ENCODE measurements at regions not wholly inside any gene's neighbourhood (a gene's known extent, or its start where the extent isn't known, plus 50 kb on each side); places are given as distances from the start of the nearest gene placed in this dataset.

DNA sequence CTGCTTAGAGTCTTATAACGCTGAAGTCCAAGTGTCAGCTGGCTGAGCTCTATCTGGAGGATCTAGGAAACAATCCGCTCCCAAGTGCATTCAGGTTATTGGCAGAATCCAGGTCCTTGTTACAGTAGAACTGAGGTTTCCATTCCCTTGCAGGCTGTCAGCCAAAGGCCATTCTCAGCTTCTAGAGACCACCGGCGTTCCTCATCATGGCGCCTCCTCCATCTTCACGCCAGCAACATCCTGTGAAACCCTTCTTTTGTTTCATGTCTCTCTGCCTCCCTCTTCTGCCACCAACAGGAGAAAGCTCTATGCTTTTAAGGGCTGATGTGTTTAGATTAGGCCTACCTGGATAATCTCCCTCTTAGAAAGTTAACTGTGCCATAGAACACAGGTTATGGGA is 133.0 kb upstream of the RASSF8 start:
- no peaks in the 10 kb centered on the region for H3K9me3 ChIP-seq
- no peak overlapping the region for H3K4me3 ChIP-seq
- H3K27ac ChIP-seq, result no peak overlapping the region
- no peak for DNase-seq
- no peaks in the 10 kb centered on the region for H3K36me3 ChIP-seq
- no peak for TF ChIP-seq POLR2A (IDR thresholded peaks at IDR 0.05)
- no peak for TF ChIP-seq POLR2AphosphoS5 (IDR thresholded peaks at IDR 0.05)
- TF ChIP-seq, protein P1, sequence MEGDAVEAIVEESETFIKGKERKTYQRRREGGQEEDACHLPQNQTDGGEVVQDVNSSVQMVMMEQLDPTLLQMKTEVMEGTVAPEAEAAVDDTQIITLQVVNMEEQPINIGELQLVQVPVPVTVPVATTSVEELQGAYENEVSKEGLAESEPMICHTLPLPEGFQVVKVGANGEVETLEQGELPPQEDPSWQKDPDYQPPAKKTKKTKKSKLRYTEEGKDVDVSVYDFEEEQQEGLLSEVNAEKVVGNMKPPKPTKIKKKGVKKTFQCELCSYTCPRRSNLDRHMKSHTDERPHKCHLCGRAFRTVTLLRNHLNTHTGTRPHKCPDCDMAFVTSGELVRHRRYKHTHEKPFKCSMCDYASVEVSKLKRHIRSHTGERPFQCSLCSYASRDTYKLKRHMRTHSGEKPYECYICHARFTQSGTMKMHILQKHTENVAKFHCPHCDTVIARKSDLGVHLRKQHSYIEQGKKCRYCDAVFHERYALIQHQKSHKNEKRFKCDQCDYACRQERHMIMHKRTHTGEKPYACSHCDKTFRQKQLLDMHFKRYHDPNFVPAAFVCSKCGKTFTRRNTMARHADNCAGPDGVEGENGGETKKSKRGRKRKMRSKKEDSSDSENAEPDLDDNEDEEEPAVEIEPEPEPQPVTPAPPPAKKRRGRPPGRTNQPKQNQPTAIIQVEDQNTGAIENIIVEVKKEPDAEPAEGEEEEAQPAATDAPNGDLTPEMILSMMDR (IDR thresholded peaks at IDR 0.05 in 8 of 11, conservative IDR thresholded peaks at IDR 0.05 in 3 of 11), result no peak
- WGBS, 5 donors, result 86 to 96% (median 92%) methylated on average over 6 of the region's 6 CpGs
- H3K27me3 ChIP-seq (replicated peaks in 1 of 7), result peaks cover 0 to 3% (median 0%) of the 10 kb centered on the region in 7 donors
- no peaks in the 10 kb centered on the region for H3K4me1 ChIP-seq
- intact Hi-C loops (cut with DNase I; ENCODE audit: low total_unique reads), result no loop called here

DNA sequence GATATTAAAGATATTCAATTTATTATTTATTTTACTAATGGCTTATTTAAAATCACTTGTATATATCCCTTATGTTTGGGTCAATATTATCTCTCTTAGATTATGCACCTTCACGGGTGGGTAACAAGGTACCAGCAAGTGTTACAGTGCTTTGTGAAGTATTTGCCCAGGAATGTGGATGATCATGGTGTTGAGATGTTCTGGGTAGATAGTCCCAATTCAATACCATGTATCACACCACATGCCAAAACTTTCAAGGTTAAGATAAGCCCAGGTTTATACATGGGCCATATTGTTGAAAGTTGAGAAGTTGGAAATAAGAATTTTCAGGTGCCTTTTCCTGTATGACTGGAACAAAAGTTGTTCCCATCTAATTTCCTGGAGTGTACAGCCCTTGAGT is 131.3 kb upstream of the RASSF8 start:
- H3K9me3 ChIP-seq, result no peaks in the 10 kb centered on the region
- H3K4me3 ChIP-seq, result no peak overlapping the region
- no peak overlapping the region for H3K27ac ChIP-seq
- H3K4me1 ChIP-seq, result no peaks in the 10 kb centered on the region
- intact Hi-C loops (cut with DNase I; ENCODE audit: low total_unique reads), result no loop called here
- no peak for DNase-seq
- peaks cover 0 to 3% (median 0%) of the 10 kb centered on the region in 7 donors for H3K27me3 ChIP-seq (replicated peaks in 1 of 7)
- TF ChIP-seq POLR2AphosphoS5 (IDR thresholded peaks at IDR 0.05) (no peak), POLR2A (IDR thresholded peaks at IDR 0.05) (no peak)
- TF ChIP-seq, protein P1 (IDR thresholded peaks at IDR 0.05 in 8 of 11, conservative IDR thresholded peaks at IDR 0.05 in 3 of 11), result no peak
- WGBS, 5 donors, result 90 to 100% (median 93%) methylated on average over 1 of the region's 1 CpG
- H3K36me3 ChIP-seq, result no peaks in the 10 kb centered on the region

DNA sequence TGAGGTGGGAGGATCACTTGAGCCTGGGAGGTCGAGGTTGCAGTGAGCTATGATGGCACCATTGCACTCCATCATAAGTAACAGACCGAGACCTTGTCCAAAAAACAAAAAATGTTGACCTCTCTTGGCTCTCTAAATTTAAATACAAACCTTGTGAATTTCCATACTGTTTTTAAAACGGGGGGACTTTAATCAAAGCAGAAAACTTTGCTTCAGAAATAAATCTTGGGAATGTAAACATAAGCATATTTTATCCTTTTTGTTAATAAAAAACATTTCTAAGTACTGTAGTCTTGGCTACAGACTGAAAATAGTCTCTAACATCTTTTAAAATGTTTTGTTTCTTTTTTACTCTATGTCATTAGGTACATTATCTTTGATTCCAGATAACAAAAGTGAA is 130.7 kb upstream of the RASSF8 start:
- no peak overlapping the region for H3K27ac ChIP-seq
- H3K27me3 ChIP-seq (replicated peaks in 1 of 7), result peaks cover 0 to 3% (median 0%) of the 10 kb centered on the region in 7 donors
- no peak for DNase-seq
- no peaks in the 10 kb centered on the region for H3K4me1 ChIP-seq
- TF ChIP-seq, protein P1 (IDR thresholded peaks at IDR 0.05 in 8 of 11, conservative IDR thresholded peaks at IDR 0.05 in 3 of 11), result no peak
- TF ChIP-seq POLR2AphosphoS5 (IDR thresholded peaks at IDR 0.05), result no peak
- no peak for TF ChIP-seq POLR2A (IDR thresholded peaks at IDR 0.05)
- H3K36me3 ChIP-seq, result no peaks in the 10 kb centered on the region
- H3K4me3 ChIP-seq, result no peak overlapping the region
- 61 to 77% (median 65%) methylated on average over 3 of the region's 3 CpGs for WGBS, 5 donors
- H3K9me3 ChIP-seq, result no peaks in the 10 kb centered on the region
- intact Hi-C loops (cut with DNase I; ENCODE audit: low total_unique reads), result no loop called here

DNA sequence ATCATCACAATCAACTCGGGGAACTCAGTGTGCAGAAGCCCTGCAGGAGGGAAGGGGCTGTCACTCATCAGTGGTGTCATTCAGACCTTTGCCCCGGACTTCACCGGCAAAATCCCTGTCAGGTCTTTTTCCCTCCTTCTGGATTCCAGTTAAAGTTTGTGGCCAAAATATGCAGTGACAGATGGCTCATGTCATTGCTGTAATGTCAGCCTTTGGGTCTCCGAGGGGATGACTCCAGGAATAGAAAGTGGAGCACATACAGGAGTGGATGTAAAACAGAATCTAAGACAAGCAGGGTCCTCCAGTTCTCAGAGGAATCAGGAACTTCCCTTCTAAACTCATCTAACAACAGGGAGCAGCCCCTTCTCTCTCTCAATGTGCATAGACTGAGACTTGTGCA is 130.3 kb upstream of the RASSF8 start:
- Histone ChIP-seq H3K4me3 (no peak overlapping the region), H3K9me3 (no peaks in the 10 kb centered on the region), H3K27me3 (replicated peaks in 1 of 7) (peaks cover 0 to 3% (median 0%) of the 10 kb centered on the region in 7 donors), H3K27ac (no peak overlapping the region), H3K36me3 (no peaks in the 10 kb centered on the region), H3K4me1 (no peaks in the 10 kb centered on the region)
- DNase-seq, result no peak
- 71 to 80% (median 76%) methylated on average over 4 of the region's 4 CpGs for WGBS, 5 donors
- intact Hi-C loops (cut with DNase I; ENCODE audit: low total_unique reads), result no loop called here
- TF ChIP-seq POLR2AphosphoS5 (IDR thresholded peaks at IDR 0.05), result no peak
- no peak for TF ChIP-seq POLR2A (IDR thresholded peaks at IDR 0.05)
- TF ChIP-seq, protein P1 (IDR thresholded peaks at IDR 0.05 in 8 of 11, conservative IDR thresholded peaks at IDR 0.05 in 3 of 11), result no peak

All from spleen (tissue), 11 donors.